SIG-M5 treated with dmso at 0.1 percent for 504 hours (cell line): ENCODE measurements at regions not wholly inside any gene's neighbourhood (a gene's known extent, or its start where the extent isn't known, plus 50 kb on each side); places are given as distances from the start of the nearest gene placed in this dataset.

Experiments
- DNase-seq: peaks from one replicate; lab custom pipeline; 2025; ENCODE audit not compliant: unreplicated experiment; lab: John Stamatoyannopoulos, UW

DNA sequence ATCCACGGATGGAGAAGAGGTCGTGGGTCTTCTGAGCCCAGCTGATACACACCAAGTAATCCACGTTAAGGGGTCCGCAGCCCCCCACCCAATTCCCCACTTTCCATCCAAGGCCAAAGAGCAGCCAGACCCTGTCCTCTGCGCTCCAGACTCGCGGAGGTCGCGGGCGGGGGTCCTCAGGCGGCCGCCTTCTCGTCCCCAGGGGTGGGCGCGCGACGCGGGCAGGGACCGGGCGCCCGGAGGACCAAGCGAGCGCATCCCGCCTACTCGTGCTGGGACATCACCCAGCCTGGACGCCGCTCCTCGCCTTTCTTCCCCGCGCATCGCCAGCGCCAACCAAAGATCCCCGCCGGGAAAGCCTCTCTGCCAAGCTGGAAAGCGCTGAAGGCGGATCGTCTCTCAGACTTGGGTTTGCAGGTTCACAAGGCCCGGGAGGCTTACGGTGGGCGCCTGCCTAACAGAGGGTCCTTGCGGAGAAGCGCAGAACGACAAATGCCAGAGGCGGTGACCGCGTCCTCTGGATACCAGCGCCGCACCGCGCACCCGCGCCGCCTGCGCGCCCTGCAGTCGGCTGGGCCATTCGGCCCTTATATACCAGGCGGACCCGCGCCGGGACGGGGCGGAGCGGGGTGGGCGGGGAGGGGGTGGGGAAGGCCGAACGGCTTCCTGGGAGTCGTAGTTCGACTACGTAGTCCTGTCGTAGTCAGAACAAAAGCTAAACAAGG, 471.6 kb downstream of the SOX9 start:
- no peak for DNase-seq

- DNase-seq: no peak
Measured at GRCh38 chr17:72592967-72593325, 472.1 kb downstream of the SOX9 start.

- DNase-seq: no peak
Measured at GRCh38 chr17:72594248-72594647, 473.4 kb downstream of the SOX9 start.
